ENCODE measurements at regions not wholly inside any gene's neighbourhood (a gene's known extent, or its start where the extent isn't known, plus 50 kb on each side); places are given as distances from the start of the nearest gene placed in this dataset.
"Not testable (repeated sequence)": the region's sequence is repeated elsewhere in the genome, so short reads cannot be mapped to it uniquely, and the experiment has no call there.

- DNase-seq (ENCODE audit: low read depth in 2 of 2): no peak
These were observed 886.5 kb upstream of the EPHA5 start for GRCh38 chr4:66556651-66557278.

- DNase-seq (ENCODE audit: low read depth in 2 of 2): no peak
These were observed 885.0 kb upstream of the EPHA5 start for GRCh38 chr4:66555301-66555700.

GRCh38 chr4:66554826-66555225 lies 884.5 kb upstream of the EPHA5 start:
- DNase-seq (ENCODE audit: low read depth in 2 of 2): no peak

GRCh38 chr4:66545301-66545700 lies 875.0 kb upstream of the EPHA5 start:
- DNase-seq (ENCODE audit: low read depth in 2 of 2): not testable (repeated sequence)

- no peak for DNase-seq (ENCODE audit: low read depth in 2 of 2)
These were observed 874.0 kb upstream of the EPHA5 start for GRCh38 chr4:66544281-66544680.

GRCh38 chr4:66539745-66540144 lies 869.5 kb upstream of the EPHA5 start:
- no peak for DNase-seq (ENCODE audit: low read depth in 2 of 2)

GRCh38 chr4:66524781-66525180 lies 854.5 kb upstream of the EPHA5 start:
- DNase-seq (ENCODE audit: low read depth in 2 of 2): no peak

GRCh38 chr4:66522244-66522643 lies 852.0 kb upstream of the EPHA5 start:
- no peak for DNase-seq (ENCODE audit: low read depth in 2 of 2)

- DNase-seq (ENCODE audit: low read depth in 2 of 2): no peak
These were observed 846.7 kb upstream of the EPHA5 start for GRCh38 chr4:66516940-66517339.

GRCh38 chr4:66506985-66507384 lies 836.7 kb upstream of the EPHA5 start:
- no peak for DNase-seq (ENCODE audit: low read depth in 2 of 2)

GRCh38 chr4:66501997-66502396 lies 831.7 kb upstream of the EPHA5 start:
- no peak for DNase-seq (ENCODE audit: low read depth in 2 of 2)

GRCh38 chr4:66490729-66491128 lies 820.4 kb upstream of the EPHA5 start:
- DNase-seq (ENCODE audit: low read depth in 2 of 2): no peak

- DNase-seq (ENCODE audit: low read depth in 2 of 2): no peak
These were observed 819.6 kb upstream of the EPHA5 start for GRCh38 chr4:66489783-66490452.

GRCh38 chr4:66489370-66489769 lies 819.1 kb upstream of the EPHA5 start:
- DNase-seq (ENCODE audit: low read depth in 2 of 2): no peak

- no peak for DNase-seq (ENCODE audit: low read depth in 2 of 2)
These were observed 815.8 kb upstream of the EPHA5 start for GRCh38 chr4:66486068-66486467.

GRCh38 chr4:66482186-66482585 lies 811.9 kb upstream of the EPHA5 start:
- no peak for DNase-seq (ENCODE audit: low read depth in 2 of 2)

GRCh38 chr4:66475596-66475995 lies 805.3 kb upstream of the EPHA5 start:
- no peak for DNase-seq (ENCODE audit: low read depth in 2 of 2)

- no peak for DNase-seq (ENCODE audit: low read depth in 2 of 2)
These were observed 794.8 kb upstream of the EPHA5 start for GRCh38 chr4:66465111-66465510.

GRCh38 chr4:66462890-66463289 lies 792.6 kb upstream of the EPHA5 start:
- DNase-seq (ENCODE audit: low read depth in 2 of 2): not testable (repeated sequence)

- DNase-seq (ENCODE audit: low read depth in 2 of 2): no peak
These were observed 781.5 kb upstream of the EPHA5 start for GRCh38 chr4:66451741-66452140.

GRCh38 chr4:66443008-66443407 lies 772.7 kb upstream of the EPHA5 start:
- no peak for DNase-seq (ENCODE audit: low read depth in 2 of 2)

GRCh38 chr4:66439508-66439907 lies 769.2 kb upstream of the EPHA5 start:
- no peak for DNase-seq (ENCODE audit: low read depth in 2 of 2)

GRCh38 chr4:66433706-66434105 lies 763.4 kb upstream of the EPHA5 start:
- no peak for DNase-seq (ENCODE audit: low read depth in 2 of 2)

GRCh38 chr4:66430856-66431255 lies 760.6 kb upstream of the EPHA5 start:
- DNase-seq (ENCODE audit: low read depth in 2 of 2): no peak

Data from stimulated activated CD8-positive, alpha-beta memory T cell treated with anti-CD3 and anti-CD28 coated beads, Interleukin-15, amount 100 ng/mL, for 48 hours (primary cell).